ENCODE measurements at regions not wholly inside any gene's neighbourhood (a gene's known extent, or its start where the extent isn't known, plus 50 kb on each side); places are given as distances from the start of the nearest gene placed in this dataset.

- Histone ChIP-seq H3K4me1 (replicated peaks) (no peaks in the 10 kb centered on the region), H3K27ac (no peak overlapping the region), H3K27me3 (replicated peaks; ENCODE audit: insufficient read depth) (no peaks in the 10 kb centered on the region), H3K36me3 (no peaks in the 10 kb centered on the region), H3K4me3 (no peak overlapping the region), H3K9me3 (no peaks in the 10 kb centered on the region)
- no peak for TF ChIP-seq POLR2AphosphoS5 (IDR thresholded peaks at IDR 0.05)
- TF ChIP-seq POLR2A (IDR thresholded peaks at IDR 0.05), result no peak
- TF ChIP-seq CTCF (IDR thresholded peaks at IDR 0.05), result no peak
- DNase-seq (ENCODE audit: low spot score), result no peak
- intact Hi-C loops (cut with DNase I), result no loop called here
Observed at GRCh38 chr4:37503261-37503660, 182.9 kb downstream of the RELL1 start.

- TF ChIP-seq POLR2A (IDR thresholded peaks at IDR 0.05) (no peak), POLR2AphosphoS5 (IDR thresholded peaks at IDR 0.05) (no peak), CTCF (IDR thresholded peaks at IDR 0.05) (no peak)
- intact Hi-C loops (cut with DNase I), result no loop called here
- 97% methylated on average over 8 of the region's 8 CpGs for WGBS
Observed at GRCh38 chr4:37502070-37502469, 184.1 kb downstream of the RELL1 start.

More at GRCh38 chr4:37502070-37502469, 184.1 kb downstream of the RELL1 start:
- no peaks in the 10 kb centered on the region for H3K36me3 ChIP-seq
- no peaks in the 10 kb centered on the region for H3K27me3 ChIP-seq (replicated peaks; ENCODE audit: insufficient read depth)
- DNase-seq (ENCODE audit: low spot score), result no peak
- H3K9me3 ChIP-seq, result no peaks in the 10 kb centered on the region
- no peak overlapping the region for H3K27ac ChIP-seq
- no peaks in the 10 kb centered on the region for H3K4me1 ChIP-seq (replicated peaks)
- H3K4me3 ChIP-seq, result no peak overlapping the region
